Gastrocnemius medialis (tissue), 4 donors: ENCODE measurements at regions not wholly inside any gene's neighbourhood (a gene's known extent, or its start where the extent isn't known, plus 50 kb on each side); places are given as distances from the start of the nearest gene placed in this dataset.

Experiments used
- ATAC-seq, 2 donors: fragments of 150-250 bp; one replicate each; pipeline ENCODE4 v1.9.1; 2016
- DNase-seq, 2 donors: peaks; one replicate each; pipeline ENCODE4 v3.0.0-alpha.2; 2019
- H3K27ac ChIP-seq, 4 donors: fragments of 200-600 bp; sonication (generic); 1 replicate in 1 of 4; 2 replicates in 3 of 4; pipeline ENCODE4 v1.5.1; 2016 to 2018; ENCODE audit warnings: mild to moderate bottlenecking in 2 of 4, moderate library complexity in 1 of 4
- H3K27me3 ChIP-seq, 3 donors: fragments of 200-600 bp; sonication (generic) in 2 of 3; 1 replicate in 1 of 3; 2 replicates in 2 of 3; pipeline versions ENCODE4 v1.5.1 to v1.6.0; 2016 to 2019; ENCODE audit warnings: mild to moderate bottlenecking in 1 of 3, moderate library complexity in 1 of 3
- H3K36me3 ChIP-seq, 2 donors: fragments of 200-600 bp; sonication (generic) in 1 of 2; one replicate each; pipeline ENCODE4 v1.5.1; 2017 to 2018
- H3K4me1 ChIP-seq, 2 donors: fragments of 200-600 bp; sonication (generic) in 1 of 2; one replicate each; pipeline ENCODE4 v1.5.1; 2016 to 2017; ENCODE audit warnings: mild to moderate bottlenecking in 2 of 2
- H3K4me3 ChIP-seq, 4 donors: fragments of 200-600 bp; sonication (generic) in 3 of 4; 1 replicate in 1 of 4; 2 replicates in 3 of 4; pipeline ENCODE4 v1.5.1; 2016 to 2019; ENCODE audit warnings: mild to moderate bottlenecking in 2 of 4
- H3K9me3 ChIP-seq, 3 donors: fragments of 200-600 bp; sonication (generic) in 2 of 3; 1 replicate in 1 of 3; 2 replicates in 2 of 3; pipeline ENCODE4 v1.5.1; 2016 to 2019
- CTCF ChIP-seq, 5 experiments: fragments of 450-650 bp in 3 of 5; fragments of 200-600 bp in 2 of 5; sonication (generic) in 2 of 5; IDR thresholded peaks in 4 of 5; conservative IDR thresholded peaks in 1 of 5; 1 replicate in 4 of 5; 2 replicates in 1 of 5; pipeline ENCODE4 v1.5.1; 2016 to 2019; ENCODE audit warnings: antibody characterized with exemption in 5 of 5, mild to moderate bottlenecking in 3 of 5, moderate library complexity in 3 of 5
- POLR2A ChIP-seq, 2 donors: fragments of 450-650 bp; IDR thresholded peaks; one replicate each; pipeline ENCODE4 v1.6.1; 2017; ENCODE audit warnings: antibody characterized with exemption in 2 of 2, mild to moderate bottlenecking in 2 of 2, moderate library complexity in 2 of 2
- in situ Hi-C, 4 donors: fragments of 200-750 bp; cut with MboI; loops; one replicate each; pipeline versions ENCODE4 v1.15.0 to v1.8.0; 2017; ENCODE audit warnings: low sequenced_read_pairs in 4 of 4
- intact Hi-C: fragments of 100-400 bp; cut with DNase I; formaldehyde crosslinking; loops from one replicate; pipeline ENCODE4 v1.15.1; 2023; ENCODE audit warnings: low total_unique reads

- H3K36me3 ChIP-seq = no peaks in the 10 kb centered on the region
- DNase-seq = no peak
- intact Hi-C loops = no loop called here
Measured at GRCh38 chr6:81831274-81831673, 78.8 kb upstream of the TENT5A start.

GRCh38 chr6:81826784-81827183 lies 74.3 kb upstream of the TENT5A start:
- intact Hi-C loops (no loop called here), in situ Hi-C loops (no loop called here)
- Histone ChIP-seq H3K27me3 (no peaks in the 10 kb centered on the region), H3K36me3 (no peaks in the 10 kb centered on the region), H3K4me1 (no peaks in the 10 kb centered on the region), H3K4me3 (no peak overlapping the region), H3K9me3 (no peaks in the 10 kb centered on the region), H3K27ac (no peak overlapping the region)
- TF ChIP-seq CTCF (IDR thresholded peaks at IDR 0.05 in 4 of 5, conservative IDR thresholded peaks at IDR 0.05 in 1 of 5) (no peak), POLR2A (IDR thresholded peaks at IDR 0.05) (no peak)
- DNase-seq (no peak), ATAC-seq (no peak)

More at GRCh38 chr6:81831274-81831673, 78.8 kb upstream of the TENT5A start:
- Histone ChIP-seq H3K4me3 (no peak overlapping the region), H3K9me3 (no peaks in the 10 kb centered on the region), H3K27me3 (no peaks in the 10 kb centered on the region), H3K4me1 (no peaks in the 10 kb centered on the region), H3K27ac (no peak overlapping the region)
- no peak for ATAC-seq
- no peak for TF ChIP-seq POLR2A (IDR thresholded peaks at IDR 0.05)
- no peak for TF ChIP-seq CTCF (IDR thresholded peaks at IDR 0.05 in 4 of 5, conservative IDR thresholded peaks at IDR 0.05 in 1 of 5)
- in situ Hi-C loops = no loop called here

- TF ChIP-seq CTCF (IDR thresholded peaks at IDR 0.05 in 4 of 5, conservative IDR thresholded peaks at IDR 0.05 in 1 of 5) (no peak), POLR2A (IDR thresholded peaks at IDR 0.05) (no peak)
- DNase-seq (no peak), ATAC-seq (no peak)
- Histone ChIP-seq H3K9me3 (no peaks in the 10 kb centered on the region), H3K36me3 (no peaks in the 10 kb centered on the region), H3K27me3 (no peaks in the 10 kb centered on the region), H3K4me1 (no peaks in the 10 kb centered on the region), H3K27ac (no peak overlapping the region), H3K4me3 (no peak overlapping the region)
- intact Hi-C loops = no loop called here
- in situ Hi-C loops = no loop called here
Measured at GRCh38 chr6:81822568-81822967, 70.1 kb upstream of the TENT5A start.

GRCh38 chr6:81821449-81821848 lies 69.0 kb upstream of the TENT5A start:
- ATAC-seq = no peak
- no peak overlapping the region for H3K27ac ChIP-seq
- H3K4me1 ChIP-seq = no peaks in the 10 kb centered on the region
- H3K9me3 ChIP-seq = no peaks in the 10 kb centered on the region
- no peak for DNase-seq
- in situ Hi-C loops = no loop called here
- intact Hi-C loops = no loop called here
- H3K36me3 ChIP-seq = no peaks in the 10 kb centered on the region
- no peaks in the 10 kb centered on the region for H3K27me3 ChIP-seq
- H3K4me3 ChIP-seq = no peak overlapping the region
- TF ChIP-seq CTCF (IDR thresholded peaks at IDR 0.05 in 4 of 5, conservative IDR thresholded peaks at IDR 0.05 in 1 of 5) (no peak), POLR2A (IDR thresholded peaks at IDR 0.05) (no peak)

- Histone ChIP-seq H3K36me3 (no peaks in the 10 kb centered on the region), H3K4me3 (no peak overlapping the region), H3K9me3 (no peaks in the 10 kb centered on the region), H3K27me3 (no peaks in the 10 kb centered on the region), H3K27ac (no peak overlapping the region), H3K4me1 (no peaks in the 10 kb centered on the region)
- ATAC-seq = no peak
- no peak for DNase-seq
- in situ Hi-C loops (no loop called here), intact Hi-C loops (no loop called here)
- TF ChIP-seq POLR2A (IDR thresholded peaks at IDR 0.05) (no peak), CTCF (IDR thresholded peaks at IDR 0.05 in 4 of 5, conservative IDR thresholded peaks at IDR 0.05 in 1 of 5) (no peak)
Measured at GRCh38 chr6:81820980-81821379, 68.5 kb upstream of the TENT5A start.
